ENCODE measurements at regions not wholly inside any gene's neighbourhood (a gene's known extent, or its start where the extent isn't known, plus 50 kb on each side); places are given as distances from the start of the nearest gene placed in this dataset.

DNA sequence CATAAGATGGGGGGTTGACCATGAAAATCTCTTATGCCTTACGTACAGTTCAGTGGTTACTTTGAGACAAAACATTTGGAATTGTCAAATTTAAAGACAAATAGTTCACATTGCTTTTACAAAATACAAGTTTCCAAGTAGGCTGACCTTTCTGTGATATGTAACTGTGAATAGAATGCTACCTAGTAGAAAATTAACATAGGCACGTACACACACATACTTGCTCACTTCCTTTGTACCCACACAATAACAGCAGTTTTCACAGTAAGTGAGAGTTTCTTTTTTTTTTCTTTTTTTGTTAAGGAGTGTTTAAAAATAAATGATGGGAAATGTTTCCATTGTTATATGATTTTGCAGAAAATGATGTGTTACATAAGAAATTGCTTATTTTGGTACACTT lies 53.3 kb upstream of the SP8 start:
- no peak overlapping the region for H3K27ac ChIP-seq (ENCODE audit: insufficient read depth, low read depth, low read length)
- no peak overlapping the region for H3K4me3 ChIP-seq (replicated peaks in 1 of 3; ENCODE audit: insufficient read depth in 1 of 3, low read depth in 1 of 3, low read length in 3 of 3)
- no peak for TF ChIP-seq MYC (IDR thresholded peaks at IDR 0.05; ENCODE audit: low read depth, low read length)
- no peak for TF ChIP-seq EZH2 (IDR thresholded peaks at IDR 0.05; ENCODE audit: borderline replicate concordance, low read depth, low read length, severe bottlenecking)
- TF ChIP-seq, protein P1, sequence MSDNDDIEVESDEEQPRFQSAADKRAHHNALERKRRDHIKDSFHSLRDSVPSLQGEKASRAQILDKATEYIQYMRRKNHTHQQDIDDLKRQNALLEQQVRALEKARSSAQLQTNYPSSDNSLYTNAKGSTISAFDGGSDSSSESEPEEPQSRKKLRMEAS (IDR thresholded peaks at IDR 0.05; ENCODE audit: insufficient read depth, insufficient read length): no peak
- TF ChIP-seq, protein P2, sequence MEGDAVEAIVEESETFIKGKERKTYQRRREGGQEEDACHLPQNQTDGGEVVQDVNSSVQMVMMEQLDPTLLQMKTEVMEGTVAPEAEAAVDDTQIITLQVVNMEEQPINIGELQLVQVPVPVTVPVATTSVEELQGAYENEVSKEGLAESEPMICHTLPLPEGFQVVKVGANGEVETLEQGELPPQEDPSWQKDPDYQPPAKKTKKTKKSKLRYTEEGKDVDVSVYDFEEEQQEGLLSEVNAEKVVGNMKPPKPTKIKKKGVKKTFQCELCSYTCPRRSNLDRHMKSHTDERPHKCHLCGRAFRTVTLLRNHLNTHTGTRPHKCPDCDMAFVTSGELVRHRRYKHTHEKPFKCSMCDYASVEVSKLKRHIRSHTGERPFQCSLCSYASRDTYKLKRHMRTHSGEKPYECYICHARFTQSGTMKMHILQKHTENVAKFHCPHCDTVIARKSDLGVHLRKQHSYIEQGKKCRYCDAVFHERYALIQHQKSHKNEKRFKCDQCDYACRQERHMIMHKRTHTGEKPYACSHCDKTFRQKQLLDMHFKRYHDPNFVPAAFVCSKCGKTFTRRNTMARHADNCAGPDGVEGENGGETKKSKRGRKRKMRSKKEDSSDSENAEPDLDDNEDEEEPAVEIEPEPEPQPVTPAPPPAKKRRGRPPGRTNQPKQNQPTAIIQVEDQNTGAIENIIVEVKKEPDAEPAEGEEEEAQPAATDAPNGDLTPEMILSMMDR (IDR thresholded peaks at IDR 0.05; ENCODE audit: extremely low read depth in 1 of 2, insufficient read depth in 1 of 2, low read depth in 1 of 2, low read length in 2 of 2): no peak
- TF ChIP-seq GATA2 (IDR thresholded peaks at IDR 0.05; ENCODE audit: insufficient read depth, insufficient read length, low read depth, low read length): no peak
- no peak for TF ChIP-seq FOS (IDR thresholded peaks at IDR 0.05; ENCODE audit: borderline replicate concordance, insufficient read depth, low read length)
- no peak for TF ChIP-seq JUN (IDR thresholded peaks at IDR 0.05; ENCODE audit: borderline replicate concordance, insufficient read depth, insufficient read length, low read depth)
- TF ChIP-seq POLR2A (IDR thresholded peaks at IDR 0.05; ENCODE audit: low read depth, low read length): no peak
- no peak for TF ChIP-seq POLR2AphosphoS5 (IDR thresholded peaks at IDR 0.05; ENCODE audit: insufficient read depth, low read depth, low read length)
- no peaks in the 10 kb centered on the region for H3K36me3 ChIP-seq (ENCODE audit: control insufficient read depth in 2 of 2, extremely low read depth in 1 of 2, insufficient read depth in 2 of 2, low read length in 2 of 2)
- no peak for DNase-seq (ENCODE audit: low read depth, low spot score)
- H3K27me3 ChIP-seq (ENCODE audit: control insufficient read depth in 2 of 2, insufficient read depth in 2 of 2, low read length in 2 of 2): no peaks in the 10 kb centered on the region
- no peaks in the 10 kb centered on the region for H3K79me2 ChIP-seq (ENCODE audit: control insufficient read depth, insufficient read depth, low read length)
- no peak overlapping the region for H2AFZ ChIP-seq (ENCODE audit: low read depth, low read length)
- no peak overlapping the region for H3K4me2 ChIP-seq (ENCODE audit: insufficient read depth, low read length)
- no peaks in the 10 kb centered on the region for H4K20me1 ChIP-seq (replicated peaks; ENCODE audit: control insufficient read depth, extremely low read depth, insufficient read depth, low read length)
- H3K9me3 ChIP-seq (replicated peaks; ENCODE audit: control insufficient read depth, insufficient read depth, low read length): no peaks in the 10 kb centered on the region
- BruUV-seq (replicated peaks): no TSS peak
- H3K9me1 ChIP-seq (replicated peaks; ENCODE audit: control insufficient read depth, extremely low read depth, insufficient read depth, low read length): no peaks in the 10 kb centered on the region
- no peaks in the 10 kb centered on the region for H3K4me1 ChIP-seq (ENCODE audit: control insufficient read depth, extremely low read depth, insufficient read depth, low read length)
- FAIRE-seq: no peak
- POLR2A ChIA-PET: no interaction called here
- CTCF ChIA-PET: no interaction called here
- no peak overlapping the region for H3K9ac ChIP-seq (replicated peaks; ENCODE audit: extremely low read depth, insufficient read depth, low read length)
- intact Hi-C loops (cut with micrococcal nuclease) (no loop called here), dilution Hi-C loops (cut with MboI; ENCODE audit: extremely low pct_ligation_motif_present, low sequenced_read_pairs) (no loop called here)

Measured in endothelial cell of umbilical vein (primary cell).